ENCODE measurements at regions not wholly inside any gene's neighbourhood (a gene's known extent, or its start where the extent isn't known, plus 50 kb on each side); places are given as distances from the start of the nearest gene placed in this dataset.

GRCh38 chr2:66382091-66382490 is 52.8 kb upstream of the MEIS1 start:
- POLR2A ChIA-PET, result no interaction called here
- H3K27ac Mint-ChIP-seq, result no peak overlapping the region
- no peaks in the 10 kb centered on the region for H3K27me3 Mint-ChIP-seq
- no peaks in the 10 kb centered on the region for H3K4me1 Mint-ChIP-seq
- H3K9me3 Mint-ChIP-seq, result no peaks in the 10 kb centered on the region
- ATAC-seq (ENCODE audit: low read depth), result no peak
- no peaks in the 10 kb centered on the region for H3K36me3 Mint-ChIP-seq
- no peak overlapping the region for H3K4me3 Mint-ChIP-seq
- no peak for DNase-seq

- Mint-ChIP-seq H3K36me3 (no peaks in the 10 kb centered on the region), H3K27me3 (no peaks in the 10 kb centered on the region), H3K9me3 (no peaks in the 10 kb centered on the region), H3K27ac (no peak overlapping the region), H3K4me1 (no peaks in the 10 kb centered on the region), H3K4me3 (no peak overlapping the region)
- ATAC-seq (ENCODE audit: low read depth) (no peak), DNase-seq (no peak)
- POLR2A ChIA-PET, result no interaction called here
These were observed 55.5 kb upstream of the MEIS1 start for GRCh38 chr2:66379473-66379872.

- Mint-ChIP-seq H3K27me3 (no peaks in the 10 kb centered on the region), H3K4me3 (no peak overlapping the region), H3K27ac (no peak overlapping the region), H3K9me3 (no peaks in the 10 kb centered on the region), H3K4me1 (no peaks in the 10 kb centered on the region), H3K36me3 (no peaks in the 10 kb centered on the region)
- ATAC-seq (ENCODE audit: low read depth), result no peak
- POLR2A ChIA-PET, result no interaction called here
- DNase-seq, result no peak
These were observed 57.1 kb upstream of the MEIS1 start for GRCh38 chr2:66377832-66378231.

- DNase-seq, result no peak
- H3K4me3 Mint-ChIP-seq, result no peak overlapping the region
- POLR2A ChIA-PET, result no interaction called here
- no peak overlapping the region for H3K27ac Mint-ChIP-seq
- H3K36me3 Mint-ChIP-seq, result no peaks in the 10 kb centered on the region
- no peaks in the 10 kb centered on the region for H3K27me3 Mint-ChIP-seq
- peaks cover 2% of the 10 kb centered on the region for H3K9me3 Mint-ChIP-seq
- H3K4me1 Mint-ChIP-seq, result no peaks in the 10 kb centered on the region
- ATAC-seq (ENCODE audit: low read depth), result no peak
These were observed 64.1 kb upstream of the MEIS1 start for GRCh38 chr2:66370824-66371223.

- ATAC-seq (ENCODE audit: low read depth) (no peak), DNase-seq (no peak)
- H3K4me1 Mint-ChIP-seq, result no peaks in the 10 kb centered on the region
- POLR2A ChIA-PET, result no interaction called here
- no peak overlapping the region for H3K4me3 Mint-ChIP-seq
- H3K27me3 Mint-ChIP-seq, result no peaks in the 10 kb centered on the region
- no peaks in the 10 kb centered on the region for H3K36me3 Mint-ChIP-seq
- H3K9me3 Mint-ChIP-seq, result peaks cover under 1% of the 10 kb centered on the region
- no peak overlapping the region for H3K27ac Mint-ChIP-seq
These were observed 68.3 kb upstream of the MEIS1 start for GRCh38 chr2:66366619-66367018.

- Mint-ChIP-seq H3K4me3 (no peak overlapping the region), H3K27ac (no peak overlapping the region), H3K27me3 (no peaks in the 10 kb centered on the region), H3K9me3 (peaks cover 1% of the 10 kb centered on the region), H3K4me1 (no peaks in the 10 kb centered on the region), H3K36me3 (no peaks in the 10 kb centered on the region)
- POLR2A ChIA-PET, result no interaction called here
- ATAC-seq (ENCODE audit: low read depth) (no peak), DNase-seq (no peak)
These were observed 70.2 kb upstream of the MEIS1 start for GRCh38 chr2:66364495-66365333.

- no peak overlapping the region for H3K4me3 Mint-ChIP-seq
- H3K9me3 Mint-ChIP-seq, result peaks cover 1% of the 10 kb centered on the region
- ATAC-seq (ENCODE audit: low read depth) (no peak), DNase-seq (no peak)
- no peaks in the 10 kb centered on the region for H3K27me3 Mint-ChIP-seq
- no peaks in the 10 kb centered on the region for H3K36me3 Mint-ChIP-seq
- H3K27ac Mint-ChIP-seq, result no peak overlapping the region
- POLR2A ChIA-PET, result no interaction called here
- no peaks in the 10 kb centered on the region for H3K4me1 Mint-ChIP-seq
These were observed 72.2 kb upstream of the MEIS1 start for GRCh38 chr2:66362701-66363100.

GRCh38 chr2:66346231-66346664 is 88.7 kb upstream of the MEIS1 start:
- Mint-ChIP-seq H3K9me3 (peaks cover 3% of the 10 kb centered on the region), H3K4me3 (no peak overlapping the region), H3K27me3 (no peaks in the 10 kb centered on the region), H3K27ac (no peak overlapping the region), H3K36me3 (no peaks in the 10 kb centered on the region), H3K4me1 (no peaks in the 10 kb centered on the region)
- POLR2A ChIA-PET, result no interaction called here
- no peak for DNase-seq
- ATAC-seq (ENCODE audit: low read depth), result no peak

GRCh38 chr2:66344087-66344663 is 90.8 kb upstream of the MEIS1 start:
- ATAC-seq (ENCODE audit: low read depth), result no peak
- H3K4me1 Mint-ChIP-seq, result no peaks in the 10 kb centered on the region
- H3K27ac Mint-ChIP-seq, result no peak overlapping the region
- no peak overlapping the region for H3K4me3 Mint-ChIP-seq
- DNase-seq, result no peak
- H3K9me3 Mint-ChIP-seq, result peaks cover 3% of the 10 kb centered on the region
- POLR2A ChIA-PET, result no interaction called here
- no peaks in the 10 kb centered on the region for H3K36me3 Mint-ChIP-seq
- no peaks in the 10 kb centered on the region for H3K27me3 Mint-ChIP-seq

- no peak for DNase-seq
- H3K9me3 Mint-ChIP-seq, result no peaks in the 10 kb centered on the region
- H3K4me3 Mint-ChIP-seq, result no peak overlapping the region
- H3K36me3 Mint-ChIP-seq, result no peaks in the 10 kb centered on the region
- no peaks in the 10 kb centered on the region for H3K27me3 Mint-ChIP-seq
- H3K27ac Mint-ChIP-seq, result no peak overlapping the region
- POLR2A ChIA-PET, result no interaction called here
- H3K4me1 Mint-ChIP-seq, result no peaks in the 10 kb centered on the region
- ATAC-seq (ENCODE audit: low read depth), result no peak
These were observed 91.7 kb upstream of the MEIS1 start for GRCh38 chr2:66343259-66343658.

GRCh38 chr2:66340521-66340920 is 94.4 kb upstream of the MEIS1 start:
- no peak overlapping the region for H3K27ac Mint-ChIP-seq
- DNase-seq (no peak), ATAC-seq (ENCODE audit: low read depth) (no peak)
- no peaks in the 10 kb centered on the region for H3K4me1 Mint-ChIP-seq
- H3K9me3 Mint-ChIP-seq, result no peaks in the 10 kb centered on the region
- no peak overlapping the region for H3K4me3 Mint-ChIP-seq
- no peaks in the 10 kb centered on the region for H3K27me3 Mint-ChIP-seq
- no peaks in the 10 kb centered on the region for H3K36me3 Mint-ChIP-seq
- POLR2A ChIA-PET, result no interaction called here

- no peak for ATAC-seq (ENCODE audit: low read depth)
- Mint-ChIP-seq H3K9me3 (no peaks in the 10 kb centered on the region), H3K27ac (no peak overlapping the region), H3K36me3 (no peaks in the 10 kb centered on the region), H3K4me1 (no peaks in the 10 kb centered on the region), H3K4me3 (no peak overlapping the region), H3K27me3 (no peaks in the 10 kb centered on the region)
- DNase-seq, result no peak
- POLR2A ChIA-PET, result no interaction called here
These were observed 100.5 kb upstream of the MEIS1 start for GRCh38 chr2:66334237-66335029.

- H3K27me3 Mint-ChIP-seq, result no peaks in the 10 kb centered on the region
- H3K36me3 Mint-ChIP-seq, result no peaks in the 10 kb centered on the region
- peaks cover 2% of the 10 kb centered on the region for H3K9me3 Mint-ChIP-seq
- no peaks in the 10 kb centered on the region for H3K4me1 Mint-ChIP-seq
- no peak for ATAC-seq (ENCODE audit: low read depth)
- POLR2A ChIA-PET, result no interaction called here
- DNase-seq, result no peak
- H3K4me3 Mint-ChIP-seq, result no peak overlapping the region
- H3K27ac Mint-ChIP-seq, result no peak overlapping the region
These were observed 103.7 kb upstream of the MEIS1 start for GRCh38 chr2:66331176-66331575.

- no peak overlapping the region for H3K4me3 Mint-ChIP-seq
- POLR2A ChIA-PET, result no interaction called here
- no peaks in the 10 kb centered on the region for H3K4me1 Mint-ChIP-seq
- DNase-seq (no peak), ATAC-seq (ENCODE audit: low read depth) (no peak)
- no peaks in the 10 kb centered on the region for H3K27me3 Mint-ChIP-seq
- H3K36me3 Mint-ChIP-seq, result no peaks in the 10 kb centered on the region
- H3K9me3 Mint-ChIP-seq, result peaks cover 2% of the 10 kb centered on the region
- no peak overlapping the region for H3K27ac Mint-ChIP-seq
These were observed 105.8 kb upstream of the MEIS1 start for GRCh38 chr2:66329081-66329605.

Data from activated naive CD8-positive, alpha-beta T cell treated with anti-CD3 and anti-CD28 coated beads, Interleukin-2, amount 10 ng/mL, durations not matched to agents 7 days and 5 days (primary cell).